Prostate gland (tissue), 2 donors: ENCODE measurements at regions not wholly inside any gene's neighbourhood (a gene's known extent, or its start where the extent isn't known, plus 50 kb on each side); places are given as distances from the start of the nearest gene placed in this dataset.

ENCODE experiments used
- CTCF ChIP-seq, 4 experiments: fragments of 200-600 bp in 2 of 4; fragments of 450-650 bp in 2 of 4; sonication (generic) in 2 of 4; IDR thresholded peaks; 1 replicate in 3 of 4; 2 replicates in 1 of 4; pipeline ENCODE4 v1.5.1; 2016 to 2019; ENCODE audit warnings: antibody characterized with exemption in 4 of 4, mild to moderate bottlenecking in 2 of 4, moderate library complexity in 2 of 4
- POLR2AphosphoS5 ChIP-seq: sonication (generic); formaldehyde crosslinking; IDR thresholded peaks from one replicate; pipeline ENCODE4 v1.6.1; 2017; ENCODE audit warnings: antibody characterized with exemption

GRCh38 chr2:241935314-241935713 is 65.8 kb downstream of the RTP5 start:
- TF ChIP-seq POLR2AphosphoS5, result no peak
- TF ChIP-seq CTCF (IDR thresholded peaks at IDR 0.05), result no peak
